ENCODE measurements at regions not wholly inside any gene's neighbourhood (a gene's known extent, or its start where the extent isn't known, plus 50 kb on each side); places are given as distances from the start of the nearest gene placed in this dataset.

DNA sequence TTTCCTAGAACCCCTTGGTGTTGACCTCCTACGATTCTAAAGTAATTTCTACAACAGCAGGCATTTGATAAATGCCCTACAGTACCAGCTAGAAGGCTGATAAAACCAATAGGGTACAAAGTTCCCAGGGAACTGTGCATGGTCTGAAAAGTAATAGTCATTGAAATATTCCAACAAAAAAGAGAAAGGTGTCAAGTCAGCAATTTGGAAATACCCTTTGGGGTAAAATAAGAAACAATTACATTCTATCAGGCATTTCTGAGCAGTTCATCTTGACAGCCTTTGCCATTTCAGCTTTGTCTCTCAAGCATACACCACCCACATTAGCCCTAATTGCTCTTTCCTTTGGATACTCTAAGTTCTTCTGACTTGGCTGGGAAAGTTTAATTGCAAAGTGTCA, 542.9 kb upstream of the DDX18 start:
- TF ChIP-seq, protein P1, sequence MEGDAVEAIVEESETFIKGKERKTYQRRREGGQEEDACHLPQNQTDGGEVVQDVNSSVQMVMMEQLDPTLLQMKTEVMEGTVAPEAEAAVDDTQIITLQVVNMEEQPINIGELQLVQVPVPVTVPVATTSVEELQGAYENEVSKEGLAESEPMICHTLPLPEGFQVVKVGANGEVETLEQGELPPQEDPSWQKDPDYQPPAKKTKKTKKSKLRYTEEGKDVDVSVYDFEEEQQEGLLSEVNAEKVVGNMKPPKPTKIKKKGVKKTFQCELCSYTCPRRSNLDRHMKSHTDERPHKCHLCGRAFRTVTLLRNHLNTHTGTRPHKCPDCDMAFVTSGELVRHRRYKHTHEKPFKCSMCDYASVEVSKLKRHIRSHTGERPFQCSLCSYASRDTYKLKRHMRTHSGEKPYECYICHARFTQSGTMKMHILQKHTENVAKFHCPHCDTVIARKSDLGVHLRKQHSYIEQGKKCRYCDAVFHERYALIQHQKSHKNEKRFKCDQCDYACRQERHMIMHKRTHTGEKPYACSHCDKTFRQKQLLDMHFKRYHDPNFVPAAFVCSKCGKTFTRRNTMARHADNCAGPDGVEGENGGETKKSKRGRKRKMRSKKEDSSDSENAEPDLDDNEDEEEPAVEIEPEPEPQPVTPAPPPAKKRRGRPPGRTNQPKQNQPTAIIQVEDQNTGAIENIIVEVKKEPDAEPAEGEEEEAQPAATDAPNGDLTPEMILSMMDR (IDR thresholded peaks at IDR 0.05) = no peak
- TF ChIP-seq POLR2A (IDR thresholded peaks at IDR 0.05) = no peak
- Histone ChIP-seq H3K9me3 (no peaks in the 10 kb centered on the region), H3K27me3 (no peaks in the 10 kb centered on the region), H3K4me1 (no peaks in the 10 kb centered on the region), H3K36me3 (ENCODE audit: low read depth, missing control alignments) (no peaks in the 10 kb centered on the region), H3K27ac (no peak overlapping the region), H3K4me3 (no peak overlapping the region)
- intact Hi-C loops (cut with DNase I; ENCODE audit: low total_unique reads) = no loop called here
- no peak for DNase-seq
- 50 to 61% methylated on average over 1 of the region's 1 CpG for WGBS, 2 donors

GRCh38 chr2:117273009-117273671, 541.4 kb upstream of the DDX18 start:
- no peak for TF ChIP-seq POLR2A (IDR thresholded peaks at IDR 0.05)
- TF ChIP-seq, protein P1 (IDR thresholded peaks at IDR 0.05) = no peak
- 49 to 60% methylated on average over 6 of the region's 6 CpGs for WGBS, 2 donors
- no peak for DNase-seq
- intact Hi-C loops (cut with DNase I; ENCODE audit: low total_unique reads) = no loop called here
- H3K4me3 ChIP-seq = no peak overlapping the region
- no peaks in the 10 kb centered on the region for H3K36me3 ChIP-seq (ENCODE audit: low read depth, missing control alignments)
- no peak overlapping the region for H3K27ac ChIP-seq
- H3K9me3 ChIP-seq = no peaks in the 10 kb centered on the region
- no peaks in the 10 kb centered on the region for H3K4me1 ChIP-seq
- H3K27me3 ChIP-seq = no peaks in the 10 kb centered on the region

DNA sequence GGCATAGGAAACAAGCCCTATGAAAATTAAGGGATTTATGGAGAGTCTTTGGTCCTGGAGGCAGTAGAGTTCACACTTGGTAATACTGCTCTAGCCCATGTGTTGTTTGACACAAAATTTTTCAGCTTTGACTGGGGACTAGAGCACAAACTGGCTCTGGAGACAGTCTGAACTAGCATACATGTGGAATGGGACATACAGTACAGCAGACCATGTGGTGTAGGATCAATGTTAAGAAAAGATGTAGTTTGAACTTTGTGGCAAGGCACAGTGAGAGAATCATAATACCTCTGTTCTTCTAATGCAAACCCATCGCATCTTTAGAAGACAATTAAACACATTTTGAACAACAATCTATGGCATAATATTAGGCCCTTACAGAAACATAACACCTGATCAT, 521.5 kb upstream of the DDX18 start:
- Histone ChIP-seq H3K27me3 (no peaks in the 10 kb centered on the region), H3K27ac (no peak overlapping the region), H3K4me1 (no peaks in the 10 kb centered on the region), H3K4me3 (no peak overlapping the region), H3K36me3 (ENCODE audit: low read depth, missing control alignments) (no peaks in the 10 kb centered on the region), H3K9me3 (no peaks in the 10 kb centered on the region)
- DNase-seq = no peak
- intact Hi-C loops (cut with DNase I; ENCODE audit: low total_unique reads) = no loop called here
- TF ChIP-seq, protein P1 (IDR thresholded peaks at IDR 0.05) = no peak
- TF ChIP-seq POLR2A (IDR thresholded peaks at IDR 0.05) = no peak
- 91 to 100% methylated on average over 1 of the region's 1 CpG for WGBS, 2 donors

GRCh38 chr2:117299451-117299850, 515.0 kb upstream of the DDX18 start:
- WGBS, 2 donors = 92 to 96% methylated on average over 1 to 2 of the region's 2 CpGs
- DNase-seq = no peak
- intact Hi-C loops (cut with DNase I; ENCODE audit: low total_unique reads) = no loop called here
- H3K27ac ChIP-seq = no peak overlapping the region
- H3K36me3 ChIP-seq (ENCODE audit: low read depth, missing control alignments) = no peaks in the 10 kb centered on the region
- TF ChIP-seq, protein P1 (IDR thresholded peaks at IDR 0.05) = no peak
- no peak for TF ChIP-seq POLR2A (IDR thresholded peaks at IDR 0.05)
- no peaks in the 10 kb centered on the region for H3K27me3 ChIP-seq
- no peak overlapping the region for H3K4me3 ChIP-seq
- H3K4me1 ChIP-seq = no peaks in the 10 kb centered on the region
- H3K9me3 ChIP-seq = no peaks in the 10 kb centered on the region
